GM19467 (cell line): ENCODE measurements at regions not wholly inside any gene's neighbourhood (a gene's known extent, or its start where the extent isn't known, plus 50 kb on each side); places are given as distances from the start of the nearest gene placed in this dataset.
"Not testable (repeated sequence)": the region's sequence is repeated elsewhere in the genome, so short reads cannot be mapped to it uniquely, and the experiment has no call there.

Experiments used
- ATAC-seq: cut with Tn5 transposase; IDR thresholded peaks from one replicate; pipeline ENCODE4 v1.9.1; 2021; ENCODE audit warnings: mild to moderate bottlenecking, moderate library complexity; ENCODE audit not compliant: unreplicated experiment

- no peak for ATAC-seq
Observed at GRCh38 chr17:33873201-33873617, 381.9 kb upstream of the CCL2 start.

GRCh38 chr17:33874617-33875060, 380.4 kb upstream of the CCL2 start:
- no peak for ATAC-seq

- no peak for ATAC-seq
Observed at GRCh38 chr17:33875973-33876372, 379.1 kb upstream of the CCL2 start.

- ATAC-seq = not testable (repeated sequence)
Observed at GRCh38 chr17:33882273-33882672, 372.8 kb upstream of the CCL2 start.

- ATAC-seq = not testable (repeated sequence)
Observed at GRCh38 chr17:33882677-33883076, 372.4 kb upstream of the CCL2 start.

- ATAC-seq = no peak
Observed at GRCh38 chr17:33888455-33888854, 366.6 kb upstream of the CCL2 start.

- no peak for ATAC-seq
Observed at GRCh38 chr17:33889040-33889439, 366.0 kb upstream of the CCL2 start.

GRCh38 chr17:33889766-33890165, 365.3 kb upstream of the CCL2 start:
- ATAC-seq = no peak

GRCh38 chr17:33892717-33893591, 362.1 kb upstream of the CCL2 start:
- ATAC-seq = no peak

- ATAC-seq = no peak
Observed at GRCh38 chr17:33895491-33895890, 359.6 kb upstream of the CCL2 start.

- ATAC-seq = no peak
Observed at GRCh38 chr17:33896263-33896662, 358.8 kb upstream of the CCL2 start.

- ATAC-seq = no peak
Observed at GRCh38 chr17:33901085-33901484, 354.0 kb upstream of the CCL2 start.

GRCh38 chr17:33902901-33903449, 352.1 kb upstream of the CCL2 start:
- ATAC-seq = no peak

GRCh38 chr17:33904476-33904875, 350.6 kb upstream of the CCL2 start:
- no peak for ATAC-seq

- no peak for ATAC-seq
Observed at GRCh38 chr17:33905338-33905800, 349.7 kb upstream of the CCL2 start.

GRCh38 chr17:33908363-33909064, 346.6 kb upstream of the CCL2 start:
- no peak for ATAC-seq

- ATAC-seq = no peak
Observed at GRCh38 chr17:33910200-33910857, 344.8 kb upstream of the CCL2 start.

GRCh38 chr17:33914125-33914524, 341.0 kb upstream of the CCL2 start:
- no peak for ATAC-seq

GRCh38 chr17:33922971-33923370, 332.1 kb upstream of the CCL2 start:
- no peak for ATAC-seq

- no peak for ATAC-seq
Observed at GRCh38 chr17:33924104-33924503, 331.0 kb upstream of the CCL2 start.

GRCh38 chr17:33925649-33926048, 329.4 kb upstream of the CCL2 start:
- no peak for ATAC-seq
